Renal cortex interstitium (tissue), 11 donors: ENCODE measurements at regions not wholly inside any gene's neighbourhood (a gene's known extent, or its start where the extent isn't known, plus 50 kb on each side); places are given as distances from the start of the nearest gene placed in this dataset.

Experiments used
- DNase-seq, 11 donors: peaks; one replicate each; pipeline ENCODE4 v3.0.0-alpha.2; 2013; ENCODE audit warnings: low read depth in 9 of 11, low spot score in 4 of 11; ENCODE audit errors: extremely low read depth in 1 of 11

DNA sequence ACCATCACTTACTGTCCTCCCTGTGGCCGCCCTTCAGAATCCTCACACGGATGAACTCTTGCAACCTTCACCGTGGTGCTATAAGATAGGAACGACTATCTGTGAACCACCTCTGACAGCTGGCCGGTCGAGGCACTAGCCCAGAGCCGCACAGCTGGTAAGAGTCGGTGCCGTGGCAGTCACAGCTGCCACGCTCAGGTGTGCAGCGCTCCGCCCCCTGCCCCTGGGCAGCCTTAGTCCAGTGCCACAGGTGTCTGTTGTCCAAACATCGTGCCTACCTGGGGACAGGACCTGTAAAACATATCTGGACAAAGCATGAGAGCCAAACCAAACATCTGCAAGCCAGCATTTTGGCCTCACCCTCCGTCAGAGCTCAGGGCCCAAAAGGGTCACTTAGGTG, 55.3 kb upstream of the SALL3 start:
- DNase-seq = no peak

DNA sequence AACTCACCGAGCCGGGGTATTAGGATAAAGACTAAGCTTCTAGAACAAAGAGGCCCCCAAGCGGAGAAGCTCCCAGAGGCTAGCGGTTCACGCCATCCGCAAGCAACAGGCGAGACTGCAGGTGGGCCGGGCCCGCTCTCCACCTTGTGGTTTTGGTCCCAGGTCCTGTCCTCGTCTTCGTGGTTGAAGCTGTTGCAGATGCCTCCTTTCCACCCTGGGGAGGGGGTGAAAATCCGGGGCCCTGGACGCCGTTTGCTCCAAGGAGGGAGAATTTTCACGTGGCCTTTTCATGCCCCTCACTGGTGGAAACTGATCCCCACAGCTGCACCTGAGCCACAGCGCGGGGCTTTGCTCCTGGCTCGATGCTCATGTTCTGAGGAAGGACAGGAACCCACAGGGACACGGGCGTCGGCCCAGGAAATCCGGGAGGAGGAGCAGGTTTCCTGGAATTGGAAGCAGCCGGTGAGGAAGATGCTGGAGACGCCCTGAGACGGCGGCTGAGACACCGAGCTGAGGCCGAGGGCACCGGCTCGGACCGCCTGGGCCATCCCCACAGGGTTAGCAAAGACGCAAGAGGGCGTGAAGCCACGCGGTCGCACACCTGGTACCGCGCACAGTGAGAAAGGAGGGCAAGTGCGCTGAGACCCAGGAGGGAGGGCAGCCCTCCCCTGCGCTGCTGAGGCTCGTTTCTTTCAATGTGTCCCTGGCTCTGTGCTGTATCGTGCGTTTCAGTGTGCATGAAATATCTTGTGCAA, 54.7 kb upstream of the SALL3 start:
- no peak for DNase-seq

DNA sequence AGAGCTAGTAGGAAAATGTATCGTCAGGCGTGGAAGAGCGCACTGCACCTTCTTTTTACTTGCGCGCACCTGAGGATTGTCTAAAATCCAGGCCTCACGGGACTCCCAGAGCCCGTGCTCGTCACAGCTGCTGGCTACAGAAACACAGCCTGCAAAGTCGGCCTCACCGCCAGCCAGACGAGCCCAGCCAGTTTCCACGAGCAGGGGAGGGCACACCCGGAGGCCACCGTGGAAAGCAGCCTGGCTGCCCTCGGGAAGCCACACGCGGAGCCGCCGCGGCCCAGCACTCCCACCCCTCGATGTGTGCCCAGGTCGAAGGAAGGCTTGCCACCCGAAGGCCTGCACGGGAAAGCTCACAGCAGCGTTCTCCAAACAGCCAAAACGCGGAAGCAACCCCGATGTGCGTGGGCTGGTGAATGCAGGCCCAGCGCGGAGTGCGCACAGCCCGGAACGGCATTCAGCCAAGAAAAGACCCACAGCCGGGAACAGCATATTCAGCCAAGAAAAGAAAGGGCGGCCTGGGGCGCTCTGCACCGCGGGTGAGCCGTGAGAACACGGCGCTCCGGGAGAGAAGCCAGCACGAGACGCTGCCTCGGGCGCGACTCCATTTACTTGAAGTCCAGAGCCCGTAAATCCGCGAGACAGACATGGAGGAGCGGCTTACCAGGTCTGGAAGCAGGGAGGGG, 53.9 kb upstream of the SALL3 start:
- no peak for DNase-seq

DNA sequence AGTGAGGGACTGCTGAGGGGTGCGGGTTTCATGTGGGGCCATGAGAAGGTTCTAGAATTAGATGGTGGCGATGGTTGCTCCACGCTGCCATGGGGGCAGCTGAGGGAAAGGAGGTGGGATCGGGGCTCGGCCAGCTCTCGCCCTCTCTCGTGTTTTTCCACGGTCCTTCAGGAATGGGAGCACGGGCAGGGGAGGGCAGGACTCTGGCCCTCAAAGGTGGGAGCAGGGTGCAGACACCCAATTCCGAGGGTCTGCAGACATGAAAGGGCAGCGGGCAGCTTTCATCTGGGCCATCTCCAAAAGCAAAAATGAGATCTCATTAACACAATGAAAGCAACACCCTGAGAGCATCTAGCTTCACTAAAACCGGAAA, 53.4 kb upstream of the SALL3 start:
- no peak for DNase-seq

DNA sequence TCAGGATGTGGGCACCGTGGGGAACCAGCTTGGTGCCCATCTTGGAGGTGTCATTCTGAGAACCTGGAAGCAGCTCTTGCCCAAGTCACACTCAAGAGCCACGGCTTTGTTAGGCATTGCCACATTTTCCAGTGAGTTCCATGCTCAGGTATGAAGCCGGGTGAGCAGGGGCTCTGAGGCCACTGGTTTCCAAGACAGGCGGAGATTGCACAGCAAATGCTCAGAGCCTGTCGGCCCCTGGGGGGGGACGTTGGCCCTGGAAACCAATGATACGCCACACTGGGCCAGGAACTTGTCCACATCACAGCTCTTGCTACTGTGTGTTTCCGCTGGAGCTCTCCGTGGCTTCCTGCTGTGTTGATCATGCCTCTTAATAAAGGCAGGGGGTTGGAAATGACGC, 52.5 kb upstream of the SALL3 start:
- DNase-seq = no peak

DNA sequence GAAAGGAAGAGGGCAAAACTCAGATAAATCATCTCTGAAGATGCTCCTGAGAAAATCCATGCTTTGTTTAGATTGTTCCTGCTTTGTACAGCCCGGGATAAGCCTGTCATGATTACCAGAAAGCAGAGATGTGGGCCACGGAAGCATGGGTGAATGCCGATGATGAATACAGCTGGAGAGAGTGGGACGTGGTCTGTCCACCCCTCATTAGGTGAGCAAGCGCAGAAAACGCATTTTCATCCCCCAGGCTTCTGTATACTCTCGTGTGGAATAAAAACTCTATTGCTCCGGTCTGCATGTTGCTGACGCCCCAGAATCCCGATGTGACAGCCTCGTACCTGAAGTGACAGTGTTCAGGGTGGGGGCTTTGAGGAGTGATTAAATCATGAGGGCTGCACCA, 52.0 kb upstream of the SALL3 start:
- no peak for DNase-seq

DNA sequence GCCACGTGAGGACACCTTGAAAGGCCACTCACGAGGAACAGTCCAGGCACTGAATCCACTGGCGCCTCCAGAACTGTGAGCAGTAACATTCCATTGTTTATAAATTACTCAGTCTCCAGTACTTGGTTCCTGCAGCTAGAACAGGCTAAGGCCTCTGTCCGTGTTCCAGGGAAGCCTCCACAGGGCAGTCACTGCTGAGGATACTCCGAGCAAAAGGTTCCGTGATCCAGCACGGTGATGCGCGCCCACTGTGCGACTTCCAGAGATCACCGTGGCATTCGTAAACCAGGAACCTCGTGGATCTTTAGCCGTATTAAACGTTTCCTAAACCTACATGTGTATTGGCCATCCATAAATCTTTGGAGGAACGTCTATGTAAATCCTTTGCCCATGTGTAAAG, 51.5 kb upstream of the SALL3 start:
- DNase-seq = no peak

DNA sequence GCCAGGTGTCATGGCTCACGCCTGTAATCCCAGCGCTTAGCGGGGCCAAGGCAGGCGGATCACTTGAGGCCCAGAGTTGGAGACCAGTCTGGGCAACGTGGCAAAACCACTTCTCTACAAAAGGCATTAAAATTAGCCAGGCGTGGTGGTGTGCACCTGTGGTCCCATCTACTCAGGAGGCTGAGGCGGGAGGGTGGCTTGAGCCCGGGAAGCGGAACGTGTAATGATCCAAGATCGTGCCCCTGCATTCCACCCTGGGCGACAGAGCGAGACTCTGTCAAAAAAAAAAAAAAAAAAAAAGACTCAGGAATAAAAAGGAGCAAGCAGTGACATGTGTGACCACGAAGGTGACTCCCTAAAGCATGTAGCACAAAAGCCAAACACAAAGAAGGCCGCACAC, 50.1 kb upstream of the SALL3 start:
- peak in 1 of 11 donors; percentile 25 for DNase-seq
